Karpas-422 (cell line): ENCODE measurements at regions not wholly inside any gene's neighbourhood (a gene's known extent, or its start where the extent isn't known, plus 50 kb on each side); places are given as distances from the start of the nearest gene placed in this dataset.

Source experiments
- DNase-seq: peaks from one replicate; pipeline ENCODE4 v3.0.0-alpha.2; 2015
- H2AFZ ChIP-seq: fragments of 200-600 bp; sonication (generic); 2 replicates; pipeline ENCODE4 v1.6.1; 2014; ENCODE audit warnings: antibody characterized with exemption, low read length, mixed read lengths
- H3K27ac ChIP-seq: fragments of 200-600 bp; sonication (generic); 2 replicates; pipeline ENCODE4 v1.5.1; 2014; ENCODE audit warnings: mild to moderate bottlenecking, low read length, moderate library complexity
- H3K27me3 ChIP-seq: fragments of 200-600 bp; sonication (generic); 2 replicates; pipeline ENCODE4 v1.6.1; 2014; ENCODE audit warnings: low read length, mixed read lengths
- H3K36me3 ChIP-seq: fragments of 200-600 bp; sonication (generic); 2 replicates; pipeline ENCODE4 v1.6.1; 2014; ENCODE audit warnings: low read length, mixed read lengths; ENCODE audit not compliant: insufficient read depth
- H3K4me1 ChIP-seq: fragments of 200-600 bp; sonication (generic); 2 replicates; pipeline ENCODE4 v1.6.1; 2014; ENCODE audit warnings: mild to moderate bottlenecking, low read length, mixed read lengths
- H3K4me2 ChIP-seq: fragments of 200-600 bp; sonication (generic); 2 replicates; pipeline ENCODE4 v1.6.1; 2014; ENCODE audit warnings: low read length, low read depth, mild to moderate bottlenecking; ENCODE audit not compliant: poor library complexity, severe bottlenecking
- H3K4me3 ChIP-seq: fragments of 200-600 bp; sonication (generic); 2 replicates; pipeline ENCODE4 v1.5.1; 2014; ENCODE audit warnings: mild to moderate bottlenecking, antibody characterized with exemption, low read length, mixed read lengths
- H3K79me2 ChIP-seq: fragments of 200-600 bp; sonication (generic); 2 replicates; pipeline ENCODE4 v1.6.1; 2014; ENCODE audit warnings: mild to moderate bottlenecking, low read length, mixed read lengths
- H3K9ac ChIP-seq: fragments of 200-600 bp; sonication (generic); 2 replicates; pipeline ENCODE4 v1.6.0; 2014; ENCODE audit warnings: low read length
- H3K9me2 ChIP-seq: fragments of 200-600 bp; sonication (generic), shearing (Covaris generic); replicated peaks from 2 replicates; pipeline ENCODE4 v1.6.0; 2014; ENCODE audit warnings: mild to moderate bottlenecking, low read length, moderate library complexity; ENCODE audit not compliant: insufficient read depth
- H3K9me3 ChIP-seq: fragments of 300-700, 200-600 bp; sonication (generic); 2 replicates; pipeline ENCODE4 v1.6.1; 2014; ENCODE audit warnings: low read length, mixed read lengths
- H4K20me1 ChIP-seq: fragments of 200-600 bp; sonication (generic); 2 replicates; pipeline ENCODE4 v1.6.1; 2014; ENCODE audit warnings: mild to moderate bottlenecking, antibody characterized with exemption, low read length, low read depth; ENCODE audit not compliant: insufficient read depth

DNA sequence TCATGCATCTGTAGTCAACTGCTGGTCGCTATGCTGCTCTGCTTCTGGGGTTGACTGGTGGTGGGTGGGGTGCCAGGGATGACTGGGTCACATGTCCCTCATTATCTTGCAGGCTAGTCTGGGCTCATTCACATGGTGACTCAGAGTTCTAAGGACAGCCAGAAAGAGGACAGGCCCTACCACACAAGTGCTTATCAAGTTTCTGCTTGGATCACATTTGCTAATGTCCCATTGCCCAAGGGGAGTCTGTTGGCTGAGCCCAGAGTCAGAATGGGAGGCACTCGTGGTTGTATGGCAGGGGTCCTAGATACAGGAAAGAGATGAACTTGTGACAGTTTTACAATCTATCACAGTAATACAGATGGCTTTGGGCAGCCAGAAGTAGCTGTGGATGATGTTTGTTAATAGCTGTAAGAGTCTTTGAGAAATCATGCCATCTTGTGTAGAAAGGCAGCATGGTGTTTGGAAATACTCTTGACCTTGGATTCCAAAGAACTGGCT is 221.3 kb downstream of the GPAT3 start:
- H3K4me3 ChIP-seq, result no peak overlapping the region
- no peaks in the 10 kb centered on the region for H3K79me2 ChIP-seq
- H3K4me1 ChIP-seq, result no peaks in the 10 kb centered on the region
- H3K36me3 ChIP-seq, result no peaks in the 10 kb centered on the region
- H3K27ac ChIP-seq, result no peak overlapping the region
- no peaks in the 10 kb centered on the region for H3K9me2 ChIP-seq
- H4K20me1 ChIP-seq, result no peaks in the 10 kb centered on the region
- H3K27me3 ChIP-seq, result no peaks in the 10 kb centered on the region
- no peaks in the 10 kb centered on the region for H3K9me3 ChIP-seq
- H3K4me2 ChIP-seq, result no peak overlapping the region
- no peak overlapping the region for H3K9ac ChIP-seq
- no peak overlapping the region for H2AFZ ChIP-seq
- DNase-seq, result no peak

DNA sequence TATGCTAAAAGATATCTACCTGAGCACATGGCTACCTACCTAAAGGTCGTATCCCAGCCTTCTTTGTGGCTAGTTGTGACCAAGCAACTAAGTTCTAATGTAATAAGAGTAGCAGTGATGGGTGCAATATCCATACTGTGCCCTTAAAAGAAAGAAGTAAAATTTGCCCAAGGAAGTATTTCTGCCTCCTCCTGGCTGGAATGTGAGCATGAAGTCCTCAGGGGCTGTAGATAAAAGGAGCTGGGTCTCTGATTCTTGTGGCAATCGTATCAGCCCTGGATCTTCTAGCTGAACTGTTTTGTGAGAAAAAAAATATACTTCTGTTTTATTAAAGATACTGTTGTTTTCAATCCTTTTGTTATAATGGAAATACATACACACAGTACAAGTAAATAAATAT is 217.4 kb downstream of the GPAT3 start:
- Histone ChIP-seq H3K9me3 (no peaks in the 10 kb centered on the region), H3K4me3 (no peak overlapping the region), H3K9me2 (no peaks in the 10 kb centered on the region), H4K20me1 (no peaks in the 10 kb centered on the region), H3K4me2 (no peak overlapping the region), H2AFZ (no peak overlapping the region), H3K9ac (no peak overlapping the region), H3K36me3 (no peaks in the 10 kb centered on the region), H3K79me2 (no peaks in the 10 kb centered on the region), H3K4me1 (no peaks in the 10 kb centered on the region), H3K27ac (no peak overlapping the region), H3K27me3 (no peaks in the 10 kb centered on the region)
- DNase-seq, result no peak

DNA sequence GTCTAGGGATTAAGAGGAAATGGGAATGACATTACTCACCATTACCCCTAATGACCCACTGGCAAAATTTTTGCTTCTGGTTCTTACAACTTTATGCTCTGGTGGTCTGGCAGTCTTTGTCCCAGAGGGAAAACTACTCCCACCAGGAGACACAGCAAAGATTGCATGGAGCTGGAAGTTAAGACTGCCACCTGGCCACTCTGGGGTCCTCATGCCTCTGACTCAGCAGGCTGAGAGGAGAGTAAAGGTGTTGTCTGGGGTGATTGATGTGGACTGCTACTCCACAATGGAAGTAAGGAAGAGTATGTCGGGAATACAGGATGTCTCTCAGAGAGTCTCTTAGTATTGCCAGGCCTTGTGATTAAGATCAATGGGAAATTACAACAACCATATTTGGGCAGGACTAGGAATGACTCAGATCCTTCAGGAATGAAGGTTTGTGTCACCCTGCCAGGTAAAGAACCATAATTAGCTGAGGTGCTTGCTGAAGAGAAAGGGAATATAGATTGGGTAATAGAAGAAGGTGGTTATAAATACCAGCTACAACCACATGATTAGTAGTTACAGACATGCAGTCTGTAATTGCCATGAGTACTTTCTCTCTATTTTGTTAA is 215.5 kb downstream of the GPAT3 start:
- Histone ChIP-seq H3K4me3 (no peak overlapping the region), H3K9me2 (no peaks in the 10 kb centered on the region), H3K27me3 (no peaks in the 10 kb centered on the region), H3K9ac (no peak overlapping the region), H3K27ac (no peak overlapping the region), H4K20me1 (no peaks in the 10 kb centered on the region), H3K9me3 (no peaks in the 10 kb centered on the region), H3K4me1 (no peaks in the 10 kb centered on the region), H3K4me2 (no peak overlapping the region), H3K36me3 (no peaks in the 10 kb centered on the region), H3K79me2 (no peaks in the 10 kb centered on the region), H2AFZ (no peak overlapping the region)
- DNase-seq, result no peak

DNA sequence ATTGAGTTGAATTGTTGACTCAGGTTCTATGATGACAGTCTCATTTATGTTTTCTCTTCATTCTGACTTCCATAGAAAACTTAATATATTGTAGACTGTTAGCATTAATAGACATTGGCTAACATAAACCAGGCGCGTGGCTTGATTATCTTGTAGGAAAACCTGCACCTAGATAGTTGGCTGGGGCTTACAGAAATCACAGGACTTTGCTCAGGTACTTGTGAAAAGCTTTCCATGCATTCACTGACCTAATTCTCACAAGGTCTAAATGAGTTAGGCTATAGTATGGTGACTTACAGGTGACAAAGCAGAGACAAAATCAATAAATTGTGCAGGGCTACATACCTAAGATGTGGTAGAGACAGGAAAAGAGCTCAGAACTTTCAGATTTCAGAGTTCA is 212.8 kb downstream of the GPAT3 start:
- H3K79me2 ChIP-seq, result no peaks in the 10 kb centered on the region
- no peak overlapping the region for H2AFZ ChIP-seq
- H3K9ac ChIP-seq, result no peak overlapping the region
- H3K36me3 ChIP-seq, result no peaks in the 10 kb centered on the region
- H3K9me2 ChIP-seq, result no peaks in the 10 kb centered on the region
- DNase-seq, result no peak
- H3K4me2 ChIP-seq, result no peak overlapping the region
- H3K4me3 ChIP-seq, result no peak overlapping the region
- no peaks in the 10 kb centered on the region for H4K20me1 ChIP-seq
- no peaks in the 10 kb centered on the region for H3K9me3 ChIP-seq
- no peak overlapping the region for H3K27ac ChIP-seq
- no peaks in the 10 kb centered on the region for H3K4me1 ChIP-seq
- H3K27me3 ChIP-seq, result no peaks in the 10 kb centered on the region

DNA sequence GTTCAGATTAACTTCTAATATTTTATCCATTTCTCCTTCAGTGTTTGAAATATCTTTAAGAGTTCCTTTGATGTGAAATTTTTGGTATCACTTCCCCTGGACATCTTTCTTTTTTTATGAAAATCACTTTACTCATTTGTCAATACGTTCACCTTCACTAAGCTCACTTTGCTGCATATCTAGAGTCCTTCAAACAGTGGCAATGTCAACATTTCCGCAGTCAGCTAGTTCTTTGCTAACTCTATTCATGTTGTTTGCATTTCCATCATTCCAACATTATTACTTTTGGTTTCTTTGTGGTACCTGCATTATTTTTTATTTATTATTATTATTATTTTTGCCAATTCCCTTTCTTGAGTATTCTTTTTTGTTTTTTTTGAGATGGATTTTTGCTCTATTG is 203.0 kb downstream of the GPAT3 start:
- Histone ChIP-seq H3K36me3 (no peaks in the 10 kb centered on the region), H3K27me3 (no peaks in the 10 kb centered on the region; the same call in 1 of the 2 replicates), H3K9me2 (no peaks in the 10 kb centered on the region), H3K4me2 (no peak overlapping the region), H2AFZ (no peak overlapping the region), H3K9ac (no peak overlapping the region), H3K79me2 (no peaks in the 10 kb centered on the region), H3K27ac (no peak overlapping the region), H3K4me1 (no peaks in the 10 kb centered on the region), H3K9me3 (no peaks in the 10 kb centered on the region), H4K20me1 (no peaks in the 10 kb centered on the region), H3K4me3 (no peak overlapping the region)
- no peak for DNase-seq

DNA sequence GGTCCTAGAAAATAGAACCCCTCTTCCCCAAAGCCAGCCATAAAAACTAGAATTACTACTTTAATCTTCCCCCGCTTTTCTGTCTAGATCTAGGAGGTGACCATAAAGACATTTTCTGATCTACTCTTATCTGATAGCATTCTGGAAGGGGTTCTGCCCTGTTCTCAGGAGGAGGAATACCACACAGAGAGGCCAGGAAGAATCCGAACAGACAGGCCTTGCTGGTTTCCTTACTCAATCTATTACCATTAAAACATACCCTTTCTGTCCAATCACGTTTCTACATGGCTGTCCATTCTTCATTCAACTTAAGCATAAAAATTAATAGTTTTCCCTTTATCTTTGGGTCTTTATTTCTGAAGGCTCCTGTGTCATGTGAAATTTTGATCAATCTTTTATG is 198.7 kb downstream of the GPAT3 start:
- H2AFZ ChIP-seq, result no peak overlapping the region
- H3K27ac ChIP-seq, result no peak overlapping the region
- no peaks in the 10 kb centered on the region for H3K27me3 ChIP-seq
- H3K4me1 ChIP-seq, result no peaks in the 10 kb centered on the region
- no peaks in the 10 kb centered on the region for H3K9me2 ChIP-seq
- no peak overlapping the region for H3K9ac ChIP-seq
- no peak overlapping the region for H3K4me2 ChIP-seq
- DNase-seq, result no peak
- no peaks in the 10 kb centered on the region for H4K20me1 ChIP-seq
- no peaks in the 10 kb centered on the region for H3K79me2 ChIP-seq
- no peaks in the 10 kb centered on the region for H3K36me3 ChIP-seq
- no peaks in the 10 kb centered on the region for H3K9me3 ChIP-seq
- no peak overlapping the region for H3K4me3 ChIP-seq

DNA sequence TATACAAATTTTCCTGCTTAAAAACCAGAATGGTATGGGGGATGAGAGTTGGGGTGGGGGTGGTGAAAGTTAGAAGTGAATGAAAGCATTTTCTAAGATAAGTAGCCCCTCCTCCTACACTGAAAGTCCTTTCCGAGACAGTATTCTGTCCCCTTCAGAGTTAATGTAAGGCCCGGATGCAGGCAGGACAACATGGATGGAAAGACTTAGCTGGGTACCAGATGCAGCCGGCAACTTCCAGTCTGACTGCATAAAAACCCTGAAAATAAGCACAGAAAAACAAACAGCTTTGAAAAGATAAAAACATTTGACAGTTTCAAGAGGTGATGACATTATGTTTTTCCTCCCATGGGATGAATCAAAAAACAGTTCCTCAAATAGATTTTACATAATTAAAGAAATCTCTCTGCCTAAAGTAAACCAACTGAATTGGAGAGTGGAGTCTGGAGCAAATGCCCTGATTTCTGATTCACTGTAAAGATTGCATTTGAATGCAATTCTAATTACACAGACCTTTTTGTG is 196.3 kb downstream of the GPAT3 start:
- no peaks in the 10 kb centered on the region for H3K9me3 ChIP-seq

DNA sequence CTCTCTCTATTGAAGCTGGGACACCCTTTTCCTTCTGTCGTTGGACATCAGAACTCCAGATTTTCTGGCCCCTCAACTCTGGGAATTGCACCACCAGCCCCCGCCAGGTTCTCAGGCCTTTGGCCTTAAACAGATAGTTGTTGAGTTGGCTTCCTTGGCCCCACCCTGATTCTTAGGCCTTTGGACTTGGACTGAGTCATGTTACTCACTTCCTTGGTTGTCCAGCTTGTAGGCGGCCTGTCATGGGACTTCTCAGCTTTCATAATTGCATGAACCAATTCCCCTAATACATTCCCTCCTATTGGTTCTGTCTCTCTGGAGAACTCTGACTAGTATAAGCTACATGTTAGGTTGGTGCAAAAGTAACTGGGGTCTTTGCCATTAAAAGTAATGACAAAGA is 195.7 kb downstream of the GPAT3 start:
- Histone ChIP-seq H3K9me2 (no peaks in the 10 kb centered on the region), H3K36me3 (no peaks in the 10 kb centered on the region), H3K27ac (no peak overlapping the region), H2AFZ (no peak overlapping the region), H3K9me3 (no peaks in the 10 kb centered on the region), H3K4me2 (no peak overlapping the region), H3K27me3 (no peaks in the 10 kb centered on the region), H3K4me3 (no peak overlapping the region), H3K4me1 (no peaks in the 10 kb centered on the region), H4K20me1 (no peaks in the 10 kb centered on the region), H3K9ac (no peak overlapping the region), H3K79me2 (no peaks in the 10 kb centered on the region)
- no peak for DNase-seq

More for the DNA sequence above, 196.3 kb downstream of the GPAT3 start:
- Histone ChIP-seq H3K9me2 (no peaks in the 10 kb centered on the region), H3K27me3 (no peaks in the 10 kb centered on the region), H3K27ac (no peak overlapping the region), H3K9ac (no peak overlapping the region), H3K36me3 (no peaks in the 10 kb centered on the region), H2AFZ (no peak overlapping the region), H4K20me1 (no peaks in the 10 kb centered on the region), H3K4me3 (no peak overlapping the region), H3K4me1 (no peaks in the 10 kb centered on the region), H3K4me2 (no peak overlapping the region), H3K79me2 (no peaks in the 10 kb centered on the region)
- no peak for DNase-seq
